LNCAP (cell line): ENCODE measurements at regions not wholly inside any gene's neighbourhood (a gene's known extent, or its start where the extent isn't known, plus 50 kb on each side); places are given as distances from the start of the nearest gene placed in this dataset.

Experiments
- CTCF ChIP-seq: fragments of 450-650 bp; IDR thresholded peaks from 2 replicates; pipeline ENCODE4 v1.5.1; 2017; ENCODE audit warnings: mild to moderate bottlenecking

- no peak for TF ChIP-seq CTCF
Measured at GRCh38 chr14:106728611-106729010, 1202.2 kb downstream of the TMEM121 start.

- no peak for TF ChIP-seq CTCF
Measured at GRCh38 chr14:106729551-106729950, 1203.2 kb downstream of the TMEM121 start.

- no peak for TF ChIP-seq CTCF
Measured at GRCh38 chr14:106733771-106734170, 1207.4 kb downstream of the TMEM121 start.

- TF ChIP-seq CTCF: no peak
Measured at GRCh38 chr14:106737021-106737420, 1210.6 kb downstream of the TMEM121 start.

GRCh38 chr14:106738075-106738474 is 1211.7 kb downstream of the TMEM121 start:
- TF ChIP-seq CTCF: no peak

- TF ChIP-seq CTCF: peak; percentile 51
Measured at GRCh38 chr14:106764968-106765369, 1238.6 kb downstream of the TMEM121 start.

- no peak for TF ChIP-seq CTCF
Measured at GRCh38 chr14:106766145-106766544, 1239.8 kb downstream of the TMEM121 start.

- peak; percentile 73 for TF ChIP-seq CTCF
Measured at GRCh38 chr14:106774889-106775480, 1248.6 kb downstream of the TMEM121 start.
